GM12878 (cell line): ENCODE measurements at regions not wholly inside any gene's neighbourhood (a gene's known extent, or its start where the extent isn't known, plus 50 kb on each side); places are given as distances from the start of the nearest gene placed in this dataset.

Experiments used
- CBFB ChIP-seq: IDR thresholded peaks from 2 replicates; pipeline ENCODE4 v1.6.1; 2016; ENCODE audit warnings: antibody characterized with exemption, low read depth
- EP300 ChIP-seq, 2 experiments: fragments of 150-350 bp in 1 of 2; IDR thresholded peaks; 2 replicates each; pipeline ENCODE4 v1.6.1; 2011 to 2012; ENCODE audit warnings: low read depth in 2 of 2, low read length in 2 of 2, borderline replicate concordance in 1 of 2, improper control_type of control experiment in 1 of 2, inconsistent platforms in 1 of 2; ENCODE audit not compliant: control insufficient read depth in 1 of 2
- GATAD2B ChIP-seq: fragments of 450-650 bp; conservative IDR thresholded peaks from 2 replicates; pipeline ENCODE4 v1.6.1; 2017; ENCODE audit warnings: low read depth, mild to moderate bottlenecking, moderate library complexity
- HDAC2 ChIP-seq: fragments of 200-600 bp; sonication (generic); IDR thresholded peaks from 2 replicates; pipeline ENCODE4 v1.6.1; 2017
- JUNB ChIP-seq: IDR thresholded peaks from 2 replicates; pipeline ENCODE4 v1.6.1; 2016; ENCODE audit warnings: antibody characterized with exemption, mild to moderate bottlenecking
- PAX8 ChIP-seq: fragments of 450-650 bp; IDR thresholded peaks from 2 replicates; pipeline ENCODE4 v1.6.1; 2017; ENCODE audit warnings: mild to moderate bottlenecking, moderate library complexity
- RCOR1 ChIP-seq: conservative IDR thresholded peaks from 2 replicates; pipeline ENCODE4 v1.6.1; 2012; ENCODE audit warnings: low read depth, low read length, improper control_type of control experiment
- RFX5 ChIP-seq: IDR thresholded peaks from 2 replicates; pipeline ENCODE4 v1.6.1; 2011; ENCODE audit warnings: low read depth, low read length, improper control_type of control experiment
- SP1 ChIP-seq: IDR thresholded peaks from one replicate; pipeline ENCODE4 v1.6.1; 2011; ENCODE audit warnings: low read depth, low read length
- SREBF1 ChIP-seq: IDR thresholded peaks from 2 replicates; pipeline ENCODE4 v1.6.1; 2012; ENCODE audit warnings: mild to moderate bottlenecking, low read length
- SRF ChIP-seq, 2 experiments: IDR thresholded peaks; 2 replicates each; pipeline ENCODE4 v1.6.1; 2011; ENCODE audit warnings: low read depth in 2 of 2, low read length in 2 of 2, mild to moderate bottlenecking in 1 of 2, moderate library complexity in 1 of 2
- STAT1 ChIP-seq: fragments of 450-650 bp; conservative IDR thresholded peaks from 2 replicates; pipeline ENCODE4 v1.6.1; 2014; ENCODE audit warnings: antibody characterized with exemption, mild to moderate bottlenecking
- TCF12 ChIP-seq: IDR thresholded peaks from 2 replicates; pipeline ENCODE4 v1.6.1; 2011; ENCODE audit warnings: low read depth, mild to moderate bottlenecking, low read length
- TCF3 ChIP-seq: IDR thresholded peaks from 2 replicates; pipeline ENCODE4 v1.6.1; 2012; ENCODE audit warnings: low read depth, mild to moderate bottlenecking, low read length, borderline replicate concordance; ENCODE audit not compliant: insufficient read depth
- YY1 ChIP-seq: IDR thresholded peaks from 2 replicates; pipeline ENCODE4 v1.6.1; 2011; ENCODE audit warnings: low read depth, mild to moderate bottlenecking, low read length
- ZNF622 ChIP-seq: fragments of 450-650 bp; IDR thresholded peaks from 2 replicates; pipeline ENCODE4 v1.6.1; 2017; ENCODE audit warnings: mild to moderate bottlenecking, inconsistent platforms
- TF ChIP-seq, protein P1 (sequence below): fragments of 150-350 bp; IDR thresholded peaks from 2 replicates; pipeline ENCODE4 v1.6.1; 2014; ENCODE audit warnings: mild to moderate bottlenecking, low read depth, low read length
- TF ChIP-seq, protein P2 (sequence below): fragments of 450-650 bp; formaldehyde crosslinking; IDR thresholded peaks from 2 replicates; pipeline ENCODE4 v1.5.0; 2022; ENCODE audit warnings: mild to moderate bottlenecking, missing genetic modification characterization
- TF ChIP-seq, protein P3 (sequence below): fragments of 450-650 bp; IDR thresholded peaks from 2 replicates; pipeline ENCODE4 v1.6.1; 2017; ENCODE audit warnings: low read depth, mild to moderate bottlenecking, moderate library complexity
- TF ChIP-seq, protein P4 (sequence below): fragments of 450-650 bp; IDR thresholded peaks from 2 replicates; pipeline ENCODE4 v1.6.1; 2017; ENCODE audit warnings: antibody characterized with exemption, mild to moderate bottlenecking, moderate library complexity

DNA sequence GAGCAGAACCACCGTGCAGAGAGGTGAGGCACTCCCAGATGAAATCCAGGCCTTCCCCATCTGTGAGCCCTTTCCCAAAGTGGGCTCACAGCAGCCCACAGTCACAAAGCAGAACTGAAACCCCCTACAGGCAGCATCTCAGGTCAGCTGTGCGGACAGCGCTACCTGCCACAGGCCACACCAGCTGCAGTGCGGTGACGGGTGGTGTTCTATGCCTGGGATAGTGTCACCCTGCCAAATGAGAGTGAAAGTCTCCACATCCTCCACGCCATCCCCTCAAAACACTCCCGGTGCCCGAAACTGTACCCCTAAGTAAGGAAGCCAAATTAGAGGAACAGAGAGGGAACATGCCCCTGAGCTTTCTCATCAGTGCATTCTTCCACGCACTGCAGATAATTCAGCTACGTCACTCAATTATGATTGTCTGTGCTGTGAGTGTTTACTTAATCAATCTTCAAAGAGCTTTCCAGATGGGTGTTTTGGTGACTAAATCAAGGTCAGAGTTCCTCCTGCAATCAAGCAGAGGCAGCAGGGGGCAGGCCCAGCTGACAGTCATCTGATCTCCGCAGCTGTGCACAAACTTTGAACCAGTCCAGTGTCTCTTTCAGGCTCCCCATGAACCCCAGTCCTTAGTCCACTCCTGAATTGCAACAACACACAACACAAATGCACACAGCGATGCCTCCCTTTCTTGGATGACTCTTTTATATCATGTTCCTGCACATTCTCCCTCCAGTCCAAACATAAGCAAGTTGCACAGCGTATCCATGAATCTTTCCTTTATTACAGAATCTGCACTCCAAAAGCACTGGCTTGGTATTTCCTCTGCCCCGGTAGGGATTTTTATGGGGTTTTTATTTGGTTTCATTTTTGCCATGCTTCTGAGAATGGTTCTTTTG, 150.0 kb downstream of the TOMM20 start (continued):
- TF ChIP-seq RFX5 (no peak), SREBF1 (no peak; the same call in 1 of the 2 replicates), SP1 (peak; percentile 85), CBFB (peak; percentile 96), RCOR1 (no peak), TCF12 (peak; percentile 100), JUNB (peak; percentile 65), HDAC2 (0 out of 2 replicates have a peak, but pooled peaks have one; percentile 12), YY1 (peak; percentile 56), TCF3 (peak; percentile 100), SRF (IDR thresholded peaks at IDR 0.05; ENCODE audit: low read depth in 2 of 2, low read length in 2 of 2) (peak in 1 of 2 experiments; percentile 70; a peak in 2 of 4 replicates), EP300 (IDR thresholded peaks at IDR 0.05; ENCODE audit: borderline replicate concordance in 1 of 2, control insufficient read depth in 1 of 2, low read depth in 2 of 2, low read length in 2 of 2) (peak; percentile 96 to 99), STAT1 (0 out of 2 replicates have a peak, but pooled peaks have one; percentile 38), GATAD2B (peak; percentile 100), ZNF622 (no peak), PAX8 (no peak)
- TF ChIP-seq, protein P1, sequence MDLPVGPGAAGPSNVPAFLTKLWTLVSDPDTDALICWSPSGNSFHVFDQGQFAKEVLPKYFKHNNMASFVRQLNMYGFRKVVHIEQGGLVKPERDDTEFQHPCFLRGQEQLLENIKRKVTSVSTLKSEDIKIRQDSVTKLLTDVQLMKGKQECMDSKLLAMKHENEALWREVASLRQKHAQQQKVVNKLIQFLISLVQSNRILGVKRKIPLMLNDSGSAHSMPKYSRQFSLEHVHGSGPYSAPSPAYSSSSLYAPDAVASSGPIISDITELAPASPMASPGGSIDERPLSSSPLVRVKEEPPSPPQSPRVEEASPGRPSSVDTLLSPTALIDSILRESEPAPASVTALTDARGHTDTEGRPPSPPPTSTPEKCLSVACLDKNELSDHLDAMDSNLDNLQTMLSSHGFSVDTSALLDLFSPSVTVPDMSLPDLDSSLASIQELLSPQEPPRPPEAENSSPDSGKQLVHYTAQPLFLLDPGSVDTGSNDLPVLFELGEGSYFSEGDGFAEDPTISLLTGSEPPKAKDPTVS: no peak
- TF ChIP-seq, protein P2, sequence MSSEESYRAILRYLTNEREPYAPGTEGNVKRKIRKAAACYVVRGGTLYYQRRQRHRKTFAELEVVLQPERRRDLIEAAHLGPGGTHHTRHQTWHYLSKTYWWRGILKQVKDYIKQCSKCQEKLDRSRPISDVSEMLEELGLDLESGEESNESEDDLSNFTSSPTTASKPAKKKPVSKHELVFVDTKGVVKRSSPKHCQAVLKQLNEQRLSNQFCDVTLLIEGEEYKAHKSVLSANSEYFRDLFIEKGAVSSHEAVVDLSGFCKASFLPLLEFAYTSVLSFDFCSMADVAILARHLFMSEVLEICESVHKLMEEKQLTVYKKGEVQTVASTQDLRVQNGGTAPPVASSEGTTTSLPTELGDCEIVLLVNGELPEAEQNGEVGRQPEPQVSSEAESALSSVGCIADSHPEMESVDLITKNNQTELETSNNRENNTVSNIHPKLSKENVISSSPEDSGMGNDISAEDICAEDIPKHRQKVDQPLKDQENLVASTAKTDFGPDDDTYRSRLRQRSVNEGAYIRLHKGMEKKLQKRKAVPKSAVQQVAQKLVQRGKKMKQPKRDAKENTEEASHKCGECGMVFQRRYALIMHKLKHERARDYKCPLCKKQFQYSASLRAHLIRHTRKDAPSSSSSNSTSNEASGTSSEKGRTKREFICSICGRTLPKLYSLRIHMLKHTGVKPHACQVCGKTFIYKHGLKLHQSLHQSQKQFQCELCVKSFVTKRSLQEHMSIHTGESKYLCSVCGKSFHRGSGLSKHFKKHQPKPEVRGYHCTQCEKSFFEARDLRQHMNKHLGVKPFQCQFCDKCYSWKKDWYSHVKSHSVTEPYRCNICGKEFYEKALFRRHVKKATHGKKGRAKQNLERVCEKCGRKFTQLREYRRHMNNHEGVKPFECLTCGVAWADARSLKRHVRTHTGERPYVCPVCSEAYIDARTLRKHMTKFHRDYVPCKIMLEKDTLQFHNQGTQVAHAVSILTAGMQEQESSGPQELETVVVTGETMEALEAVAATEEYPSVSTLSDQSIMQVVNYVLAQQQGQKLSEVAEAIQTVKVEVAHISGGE (CRISPR knock-in tag): no peak
- TF ChIP-seq, protein P3, sequence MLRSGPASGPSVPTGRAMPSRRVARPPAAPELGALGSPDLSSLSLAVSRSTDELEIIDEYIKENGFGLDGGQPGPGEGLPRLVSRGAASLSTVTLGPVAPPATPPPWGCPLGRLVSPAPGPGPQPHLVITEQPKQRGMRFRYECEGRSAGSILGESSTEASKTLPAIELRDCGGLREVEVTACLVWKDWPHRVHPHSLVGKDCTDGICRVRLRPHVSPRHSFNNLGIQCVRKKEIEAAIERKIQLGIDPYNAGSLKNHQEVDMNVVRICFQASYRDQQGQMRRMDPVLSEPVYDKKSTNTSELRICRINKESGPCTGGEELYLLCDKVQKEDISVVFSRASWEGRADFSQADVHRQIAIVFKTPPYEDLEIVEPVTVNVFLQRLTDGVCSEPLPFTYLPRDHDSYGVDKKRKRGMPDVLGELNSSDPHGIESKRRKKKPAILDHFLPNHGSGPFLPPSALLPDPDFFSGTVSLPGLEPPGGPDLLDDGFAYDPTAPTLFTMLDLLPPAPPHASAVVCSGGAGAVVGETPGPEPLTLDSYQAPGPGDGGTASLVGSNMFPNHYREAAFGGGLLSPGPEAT: peak; percentile 98
- TF ChIP-seq, protein P4, sequence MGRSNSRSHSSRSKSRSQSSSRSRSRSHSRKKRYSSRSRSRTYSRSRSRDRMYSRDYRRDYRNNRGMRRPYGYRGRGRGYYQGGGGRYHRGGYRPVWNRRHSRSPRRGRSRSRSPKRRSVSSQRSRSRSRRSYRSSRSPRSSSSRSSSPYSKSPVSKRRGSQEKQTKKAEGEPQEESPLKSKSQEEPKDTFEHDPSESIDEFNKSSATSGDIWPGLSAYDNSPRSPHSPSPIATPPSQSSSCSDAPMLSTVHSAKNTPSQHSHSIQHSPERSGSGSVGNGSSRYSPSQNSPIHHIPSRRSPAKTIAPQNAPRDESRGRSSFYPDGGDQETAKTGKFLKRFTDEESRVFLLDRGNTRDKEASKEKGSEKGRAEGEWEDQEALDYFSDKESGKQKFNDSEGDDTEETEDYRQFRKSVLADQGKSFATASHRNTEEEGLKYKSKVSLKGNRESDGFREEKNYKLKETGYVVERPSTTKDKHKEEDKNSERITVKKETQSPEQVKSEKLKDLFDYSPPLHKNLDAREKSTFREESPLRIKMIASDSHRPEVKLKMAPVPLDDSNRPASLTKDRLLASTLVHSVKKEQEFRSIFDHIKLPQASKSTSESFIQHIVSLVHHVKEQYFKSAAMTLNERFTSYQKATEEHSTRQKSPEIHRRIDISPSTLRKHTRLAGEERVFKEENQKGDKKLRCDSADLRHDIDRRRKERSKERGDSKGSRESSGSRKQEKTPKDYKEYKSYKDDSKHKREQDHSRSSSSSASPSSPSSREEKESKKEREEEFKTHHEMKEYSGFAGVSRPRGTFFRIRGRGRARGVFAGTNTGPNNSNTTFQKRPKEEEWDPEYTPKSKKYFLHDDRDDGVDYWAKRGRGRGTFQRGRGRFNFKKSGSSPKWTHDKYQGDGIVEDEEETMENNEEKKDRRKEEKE: no peak
